Vagina (tissue), 2 donors: ENCODE measurements at regions not wholly inside any gene's neighbourhood (a gene's known extent, or its start where the extent isn't known, plus 50 kb on each side); places are given as distances from the start of the nearest gene placed in this dataset.

Experiments used
- POLR2A ChIP-seq, 2 donors: fragments of 450-650 bp; IDR thresholded peaks; one replicate each; pipeline ENCODE4 v1.6.1; 2017; ENCODE audit warnings: antibody characterized with exemption in 2 of 2, mild to moderate bottlenecking in 2 of 2, moderate library complexity in 2 of 2
- POLR2AphosphoS5 ChIP-seq, 2 donors: sonication (generic); formaldehyde crosslinking; IDR thresholded peaks; one replicate each; pipeline ENCODE4 v1.9.0; 2017; ENCODE audit warnings: antibody characterized with exemption in 2 of 2, mild to moderate bottlenecking in 2 of 2, low read depth in 1 of 2; ENCODE audit not compliant: insufficient read depth in 1 of 2
- TF ChIP-seq, protein P1 (sequence below), 3 experiments: fragments of 450-650 bp in 2 of 3; fragments of 200-600 bp in 1 of 3; sonication (generic) in 1 of 3; IDR thresholded peaks; one replicate each; pipeline ENCODE4 v1.5.1; 2017 to 2019; ENCODE audit warnings: antibody characterized with exemption in 3 of 3, mild to moderate bottlenecking in 2 of 3, moderate library complexity in 2 of 3

DNA sequence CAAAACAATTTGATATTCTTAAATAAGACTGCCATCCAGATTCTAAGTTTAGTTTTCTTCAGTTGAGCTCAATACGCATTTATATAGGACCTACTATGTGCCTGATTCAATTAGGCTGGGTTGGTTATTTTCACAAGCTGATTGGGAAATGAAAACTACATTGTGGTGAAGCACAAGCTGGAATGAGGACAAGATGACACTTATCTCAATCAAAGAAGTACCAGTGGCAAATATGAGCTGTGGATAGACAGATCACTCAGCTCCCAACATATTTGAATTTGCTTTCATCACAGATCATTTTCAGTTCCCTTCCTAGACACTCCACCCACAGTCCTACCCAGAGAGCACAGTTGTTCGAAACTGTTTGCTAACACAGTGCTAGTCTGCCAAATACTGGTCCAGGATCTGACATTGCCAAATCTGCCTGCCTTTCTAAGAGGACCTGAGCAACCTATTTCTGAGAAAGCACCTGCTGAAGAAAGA lies 74.7 kb downstream of the LLPH start:
- TF ChIP-seq, protein P1, sequence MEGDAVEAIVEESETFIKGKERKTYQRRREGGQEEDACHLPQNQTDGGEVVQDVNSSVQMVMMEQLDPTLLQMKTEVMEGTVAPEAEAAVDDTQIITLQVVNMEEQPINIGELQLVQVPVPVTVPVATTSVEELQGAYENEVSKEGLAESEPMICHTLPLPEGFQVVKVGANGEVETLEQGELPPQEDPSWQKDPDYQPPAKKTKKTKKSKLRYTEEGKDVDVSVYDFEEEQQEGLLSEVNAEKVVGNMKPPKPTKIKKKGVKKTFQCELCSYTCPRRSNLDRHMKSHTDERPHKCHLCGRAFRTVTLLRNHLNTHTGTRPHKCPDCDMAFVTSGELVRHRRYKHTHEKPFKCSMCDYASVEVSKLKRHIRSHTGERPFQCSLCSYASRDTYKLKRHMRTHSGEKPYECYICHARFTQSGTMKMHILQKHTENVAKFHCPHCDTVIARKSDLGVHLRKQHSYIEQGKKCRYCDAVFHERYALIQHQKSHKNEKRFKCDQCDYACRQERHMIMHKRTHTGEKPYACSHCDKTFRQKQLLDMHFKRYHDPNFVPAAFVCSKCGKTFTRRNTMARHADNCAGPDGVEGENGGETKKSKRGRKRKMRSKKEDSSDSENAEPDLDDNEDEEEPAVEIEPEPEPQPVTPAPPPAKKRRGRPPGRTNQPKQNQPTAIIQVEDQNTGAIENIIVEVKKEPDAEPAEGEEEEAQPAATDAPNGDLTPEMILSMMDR (IDR thresholded peaks at IDR 0.05) = no peak
- TF ChIP-seq POLR2AphosphoS5 (IDR thresholded peaks at IDR 0.05; ENCODE audit: insufficient read depth in 1 of 2, low read depth in 1 of 2) = no peak
- no peak for TF ChIP-seq POLR2A (IDR thresholded peaks at IDR 0.05)
